ENCODE measurements at regions not wholly inside any gene's neighbourhood (a gene's known extent, or its start where the extent isn't known, plus 50 kb on each side); places are given as distances from the start of the nearest gene placed in this dataset.
"Not testable (repeated sequence)": the region's sequence is repeated elsewhere in the genome, so short reads cannot be mapped to it uniquely, and the experiment has no call there.

- TF ChIP-seq CTCF (IDR thresholded peaks at IDR 0.05 in 4 of 5, conservative IDR thresholded peaks at IDR 0.05 in 1 of 5) (no peak), POLR2A (IDR thresholded peaks at IDR 0.05) (no peak)
- DNase-seq, result no peak
- H3K27ac ChIP-seq, result no peak overlapping the region
- in situ Hi-C loops (cut with MboI; ENCODE audit: low sequenced_read_pairs in 4 of 4) (no loop called here), intact Hi-C loops (cut with DNase I; ENCODE audit: low total_unique reads) (no loop called here)
- no peak overlapping the region for H3K4me3 ChIP-seq
- H3K9me3 ChIP-seq, result no peaks in the 10 kb centered on the region
- no peaks in the 10 kb centered on the region for H3K36me3 ChIP-seq
- H3K4me1 ChIP-seq, result no peaks in the 10 kb centered on the region
- H3K27me3 ChIP-seq, result no peaks in the 10 kb centered on the region
- ATAC-seq, result no peak
Measured at GRCh38 chr1:95889400-95889799, 655.4 kb downstream of the RWDD3 start.

- Histone ChIP-seq H3K27ac (no peak overlapping the region), H3K4me1 (no peaks in the 10 kb centered on the region), H3K4me3 (no peak overlapping the region), H3K9me3 (no peaks in the 10 kb centered on the region), H3K27me3 (no peaks in the 10 kb centered on the region), H3K36me3 (no peaks in the 10 kb centered on the region)
- ATAC-seq (no peak), DNase-seq (no peak)
- TF ChIP-seq POLR2A (IDR thresholded peaks at IDR 0.05), result no peak
- in situ Hi-C loops (cut with MboI; ENCODE audit: low sequenced_read_pairs in 4 of 4) (no loop called here), intact Hi-C loops (cut with DNase I; ENCODE audit: low total_unique reads) (no loop called here)
Measured at GRCh38 chr1:95893921-95894320, 659.9 kb downstream of the RWDD3 start.

GRCh38 chr1:95903060-95903459, 669.0 kb downstream of the RWDD3 start:
- no peak overlapping the region for H3K27ac ChIP-seq
- no peak for TF ChIP-seq CTCF (IDR thresholded peaks at IDR 0.05 in 4 of 5, conservative IDR thresholded peaks at IDR 0.05 in 1 of 5)
- TF ChIP-seq POLR2A (IDR thresholded peaks at IDR 0.05), result no peak
- no peaks in the 10 kb centered on the region for H3K27me3 ChIP-seq
- intact Hi-C loops (cut with DNase I; ENCODE audit: low total_unique reads), result no loop called here
- no peaks in the 10 kb centered on the region for H3K4me1 ChIP-seq
- no peak overlapping the region for H3K4me3 ChIP-seq
- ATAC-seq (no peak), DNase-seq (no peak)
- in situ Hi-C loops (cut with MboI; ENCODE audit: low sequenced_read_pairs in 4 of 4), result no loop called here
- H3K36me3 ChIP-seq, result no peaks in the 10 kb centered on the region
- H3K9me3 ChIP-seq, result no peaks in the 10 kb centered on the region

GRCh38 chr1:95905818-95906395, 671.9 kb downstream of the RWDD3 start:
- in situ Hi-C loops (cut with MboI; ENCODE audit: low sequenced_read_pairs in 4 of 4), result no loop called here
- ATAC-seq, result no peak

GRCh38 chr1:95911739-95912138, 677.7 kb downstream of the RWDD3 start:
- intact Hi-C loops (cut with DNase I; ENCODE audit: low total_unique reads); H3K4me1 ChIP-seq; H3K4me3 ChIP-seq; H3K36me3 ChIP-seq; H3K27me3 ChIP-seq; H3K27ac ChIP-seq; DNase-seq; H3K9me3 ChIP-seq; ATAC-seq; in situ Hi-C loops (cut with MboI; ENCODE audit: low sequenced_read_pairs in 4 of 4): not testable (repeated sequence)

More at GRCh38 chr1:95905818-95906395, 671.9 kb downstream of the RWDD3 start:
- H3K36me3 ChIP-seq, result no peaks in the 10 kb centered on the region
- H3K27ac ChIP-seq, result no peak overlapping the region
- no peaks in the 10 kb centered on the region for H3K27me3 ChIP-seq
- no peak overlapping the region for H3K4me3 ChIP-seq
- intact Hi-C loops (cut with DNase I; ENCODE audit: low total_unique reads), result no loop called here
- DNase-seq, result no peak
- no peaks in the 10 kb centered on the region for H3K4me1 ChIP-seq
- TF ChIP-seq POLR2A (IDR thresholded peaks at IDR 0.05) (no peak), CTCF (IDR thresholded peaks at IDR 0.05 in 4 of 5, conservative IDR thresholded peaks at IDR 0.05 in 1 of 5) (no peak)
- no peaks in the 10 kb centered on the region for H3K9me3 ChIP-seq

- no peaks in the 10 kb centered on the region for H3K9me3 ChIP-seq
- no peaks in the 10 kb centered on the region for H3K4me1 ChIP-seq
- TF ChIP-seq CTCF (IDR thresholded peaks at IDR 0.05 in 4 of 5, conservative IDR thresholded peaks at IDR 0.05 in 1 of 5), result no peak
- no peak for TF ChIP-seq POLR2A (IDR thresholded peaks at IDR 0.05)
- in situ Hi-C loops (cut with MboI; ENCODE audit: low sequenced_read_pairs in 4 of 4) (no loop called here), intact Hi-C loops (cut with DNase I; ENCODE audit: low total_unique reads) (no loop called here)
- DNase-seq (no peak), ATAC-seq (no peak)
- H3K36me3 ChIP-seq, result no peaks in the 10 kb centered on the region
- no peak overlapping the region for H3K4me3 ChIP-seq
- no peaks in the 10 kb centered on the region for H3K27me3 ChIP-seq
- H3K27ac ChIP-seq, result no peak overlapping the region
Measured at GRCh38 chr1:95916616-95917015, 682.6 kb downstream of the RWDD3 start.

All from gastrocnemius medialis (tissue), 4 donors.